WTC11 (cell line): ENCODE measurements at regions not wholly inside any gene's neighbourhood (a gene's known extent, or its start where the extent isn't known, plus 50 kb on each side); places are given as distances from the start of the nearest gene placed in this dataset.

Experiments used
- ATAC-seq: fragments of 200-7000 bp; cut with Tn5 transposase; 2 replicates; pipeline ENCODE4 v1.10.0; 2021; ENCODE audit warnings: mild to moderate bottlenecking, moderate library complexity
- CTCF ChIA-PET: fragments of 300-600 bp; sonication (Branson Sonifier 250); formaldehyde crosslinking; loops from one replicate; lab custom pipeline; 2021; ENCODE audit warnings: antibody characterized with exemption; lab: Charles Lee
- POLR2A ChIA-PET: fragments of 350-600 bp; sonication (Branson Sonifier 250); formaldehyde crosslinking; loops from one replicate; lab custom pipeline; 2021; ENCODE audit warnings: antibody characterized with exemption; lab: Charles Lee
- DNase-seq: peaks from one replicate; pipeline ENCODE4 v3.0.0; 2021; ENCODE audit warnings: low spot score
- H3K27ac Mint-ChIP-seq: 2 replicates; pipeline ENCODE4 v1.8.0; 2021; ENCODE audit warnings: mixed read lengths
- H3K27me3 Mint-ChIP-seq: 2 replicates; pipeline ENCODE4 v1.8.0; 2021; ENCODE audit warnings: low read depth, mild to moderate bottlenecking, moderate library complexity, mixed read lengths
- H3K36me3 Mint-ChIP-seq: 2 replicates; pipeline ENCODE4 v1.8.0; 2021; ENCODE audit warnings: mixed read lengths
- H3K4me1 Mint-ChIP-seq: 2 replicates; pipeline ENCODE4 v1.8.0; 2022; ENCODE audit warnings: mixed read lengths
- H3K4me3 Mint-ChIP-seq: 2 replicates; pipeline ENCODE4 v1.8.0; 2021; ENCODE audit warnings: mild to moderate bottlenecking, moderate library complexity, mixed read lengths
- H3K9me3 Mint-ChIP-seq: 2 replicates; pipeline ENCODE4 v1.8.0; 2021; ENCODE audit warnings: mixed read lengths
- ATF1 ChIP-seq: sonication (generic); formaldehyde crosslinking; IDR thresholded peaks from 2 replicates; pipeline ENCODE4 v1.8.1; 2023; ENCODE audit warnings: mild to moderate bottlenecking, moderate library complexity, missing genetic modification reagents
- CREM ChIP-seq: sonication (generic); formaldehyde crosslinking; IDR thresholded peaks from 2 replicates; pipeline ENCODE4 v1.8.1; 2022; ENCODE audit warnings: mild to moderate bottlenecking, missing genetic modification reagents, moderate library complexity
- E2F4 ChIP-seq: sonication (generic); formaldehyde crosslinking; IDR thresholded peaks from 2 replicates; pipeline ENCODE4 v1.8.1; 2022; ENCODE audit warnings: low read depth, mild to moderate bottlenecking, moderate library complexity, missing genetic modification reagents, borderline replicate concordance
- FOXP1 ChIP-seq: sonication (generic); formaldehyde crosslinking; IDR thresholded peaks from 2 replicates; pipeline ENCODE4 v1.8.0; 2022; ENCODE audit warnings: missing genetic modification reagents, mild to moderate bottlenecking, moderate library complexity, borderline replicate concordance
- GTF2I ChIP-seq: fragments of 250-450 bp; sonication (Bioruptor Pico); conservative IDR thresholded peaks from 2 replicates; pipeline ENCODE4 v1.4.0; 2021; ENCODE audit warnings: mild to moderate bottlenecking
- JUN ChIP-seq: sonication (generic); formaldehyde crosslinking; IDR thresholded peaks from 2 replicates; pipeline ENCODE4 v1.8.0; 2023; ENCODE audit warnings: mild to moderate bottlenecking, missing genetic modification reagents
- MYBL2 ChIP-seq: sonication (generic); formaldehyde crosslinking; IDR thresholded peaks from 2 replicates; pipeline ENCODE4 v1.8.1; 2023; ENCODE audit warnings: mild to moderate bottlenecking, moderate library complexity, missing genetic modification reagents
- PRDM15 ChIP-seq: sonication (generic); formaldehyde crosslinking; IDR thresholded peaks from 2 replicates; pipeline ENCODE4 v1.8.0; 2022; ENCODE audit warnings: missing genetic modification reagents
- SP1 ChIP-seq: sonication (generic); formaldehyde crosslinking; conservative IDR thresholded peaks from 2 replicates; pipeline ENCODE4 v1.8.1; 2022; ENCODE audit warnings: missing genetic modification reagents
- USF1 ChIP-seq: sonication (generic); formaldehyde crosslinking; IDR thresholded peaks from 2 replicates; pipeline ENCODE4 v1.8.0; 2022; ENCODE audit warnings: mild to moderate bottlenecking, missing genetic modification reagents
- ZBTB21 ChIP-seq: sonication (generic); formaldehyde crosslinking; IDR thresholded peaks from 2 replicates; pipeline ENCODE4 v1.8.1; 2023; ENCODE audit warnings: mild to moderate bottlenecking, missing genetic modification reagents, borderline replicate concordance
- ZNF281 ChIP-seq: sonication (generic); formaldehyde crosslinking; IDR thresholded peaks from 2 replicates; pipeline ENCODE4 v1.8.0; 2023; ENCODE audit warnings: mild to moderate bottlenecking, missing genetic modification reagents
- ZNF425 ChIP-seq: fragments of 250-450 bp; sonication (Bioruptor Pico); conservative IDR thresholded peaks from 2 replicates; pipeline ENCODE4 v1.9.0; 2021; ENCODE audit warnings: mild to moderate bottlenecking
- ZNF512 ChIP-seq: sonication (generic); formaldehyde crosslinking; IDR thresholded peaks from 2 replicates; pipeline ENCODE4 v1.8.1; 2022; ENCODE audit warnings: missing genetic modification reagents, borderline replicate concordance
- TF ChIP-seq, protein P1 (sequence below): fragments of 200-600 bp; IDR thresholded peaks from 2 replicates; pipeline ENCODE4 v1.8.0; 2022; ENCODE audit warnings: antibody characterized with exemption
- TF ChIP-seq, protein P2 (sequence below): fragments of 250-450 bp; sonication (Bioruptor Pico); IDR thresholded peaks from 2 replicates; pipeline ENCODE4 v1.8.0; 2021; ENCODE audit warnings: mild to moderate bottlenecking
- TF ChIP-seq, protein P3 (sequence below): fragments of 250-450 bp; sonication (Bioruptor Pico); IDR thresholded peaks from 2 replicates; pipeline ENCODE4 v1.9.0; 2021; ENCODE audit warnings: mild to moderate bottlenecking

DNA sequence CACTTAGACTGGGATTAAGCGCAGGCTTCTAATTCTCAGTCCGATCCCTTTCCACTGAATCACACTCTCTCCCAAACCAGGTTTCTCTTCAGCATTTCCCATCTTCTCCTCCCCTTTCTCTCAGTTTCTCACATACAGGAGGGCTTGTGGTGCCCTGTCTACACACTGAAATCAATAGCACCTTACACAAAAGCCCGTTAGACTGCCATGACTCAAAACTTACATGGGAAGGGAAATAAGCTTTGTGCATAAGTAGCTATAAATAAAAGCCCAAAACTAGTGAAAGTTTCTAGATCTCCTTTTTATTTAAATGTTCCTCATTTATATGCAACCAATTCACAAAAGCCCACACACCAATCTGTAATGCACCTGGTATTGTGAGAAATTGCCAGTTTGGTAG lies 318.4 kb downstream of the TXNL1 start (continued):
- TF ChIP-seq ZBTB21 (CRISPR knock-in tag) (no peak), SP1 (CRISPR knock-in tag) (no peak), FOXP1 (CRISPR knock-in tag) (no peak), ZNF281 (CRISPR knock-in tag) (no peak), CREM (CRISPR knock-in tag) (no peak), ATF1 (CRISPR knock-in tag) (no peak), GTF2I (CRISPR knock-in tag) (no peak), PRDM15 (no peak)
- TF ChIP-seq, protein P1, sequence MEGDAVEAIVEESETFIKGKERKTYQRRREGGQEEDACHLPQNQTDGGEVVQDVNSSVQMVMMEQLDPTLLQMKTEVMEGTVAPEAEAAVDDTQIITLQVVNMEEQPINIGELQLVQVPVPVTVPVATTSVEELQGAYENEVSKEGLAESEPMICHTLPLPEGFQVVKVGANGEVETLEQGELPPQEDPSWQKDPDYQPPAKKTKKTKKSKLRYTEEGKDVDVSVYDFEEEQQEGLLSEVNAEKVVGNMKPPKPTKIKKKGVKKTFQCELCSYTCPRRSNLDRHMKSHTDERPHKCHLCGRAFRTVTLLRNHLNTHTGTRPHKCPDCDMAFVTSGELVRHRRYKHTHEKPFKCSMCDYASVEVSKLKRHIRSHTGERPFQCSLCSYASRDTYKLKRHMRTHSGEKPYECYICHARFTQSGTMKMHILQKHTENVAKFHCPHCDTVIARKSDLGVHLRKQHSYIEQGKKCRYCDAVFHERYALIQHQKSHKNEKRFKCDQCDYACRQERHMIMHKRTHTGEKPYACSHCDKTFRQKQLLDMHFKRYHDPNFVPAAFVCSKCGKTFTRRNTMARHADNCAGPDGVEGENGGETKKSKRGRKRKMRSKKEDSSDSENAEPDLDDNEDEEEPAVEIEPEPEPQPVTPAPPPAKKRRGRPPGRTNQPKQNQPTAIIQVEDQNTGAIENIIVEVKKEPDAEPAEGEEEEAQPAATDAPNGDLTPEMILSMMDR = no peak
- TF ChIP-seq, all 79 proteins: peak for 0

DNA sequence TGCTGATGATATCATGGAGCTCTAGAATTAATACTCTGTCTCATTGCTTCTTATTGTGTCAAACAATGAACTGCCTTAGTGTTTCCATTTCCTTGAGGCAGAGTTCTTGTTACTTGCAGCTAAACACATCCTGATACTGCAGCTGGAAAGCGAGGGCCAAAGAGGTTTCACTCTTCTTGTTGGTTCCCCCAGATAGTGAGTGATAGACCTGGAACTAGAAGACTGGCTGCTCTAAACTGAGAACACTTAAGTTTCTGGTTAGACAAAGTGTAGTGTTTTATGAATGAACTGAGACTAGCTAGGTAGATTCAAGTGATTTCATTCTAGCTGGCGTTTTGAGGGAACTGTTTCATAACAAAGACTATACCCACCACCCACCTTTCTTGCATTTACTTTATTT lies 321.7 kb downstream of the TXNL1 start:
- CTCF ChIA-PET = no interaction called here
- DNase-seq = no peak
- no peaks in the 10 kb centered on the region for H3K4me1 Mint-ChIP-seq
- TF ChIP-seq, protein P2, sequence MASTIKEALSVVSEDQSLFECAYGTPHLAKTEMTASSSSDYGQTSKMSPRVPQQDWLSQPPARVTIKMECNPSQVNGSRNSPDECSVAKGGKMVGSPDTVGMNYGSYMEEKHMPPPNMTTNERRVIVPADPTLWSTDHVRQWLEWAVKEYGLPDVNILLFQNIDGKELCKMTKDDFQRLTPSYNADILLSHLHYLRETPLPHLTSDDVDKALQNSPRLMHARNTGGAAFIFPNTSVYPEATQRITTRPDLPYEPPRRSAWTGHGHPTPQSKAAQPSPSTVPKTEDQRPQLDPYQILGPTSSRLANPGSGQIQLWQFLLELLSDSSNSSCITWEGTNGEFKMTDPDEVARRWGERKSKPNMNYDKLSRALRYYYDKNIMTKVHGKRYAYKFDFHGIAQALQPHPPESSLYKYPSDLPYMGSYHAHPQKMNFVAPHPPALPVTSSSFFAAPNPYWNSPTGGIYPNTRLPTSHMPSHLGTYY (CRISPR knock-in tag) = no peak
- TF ChIP-seq ZNF425 = no peak
- no peak for TF ChIP-seq USF1 (CRISPR knock-in tag)
- TF ChIP-seq JUN (CRISPR knock-in tag) = no peak
- no peak for TF ChIP-seq E2F4 (CRISPR knock-in tag)
- no peak for TF ChIP-seq MYBL2 (CRISPR knock-in tag)
- TF ChIP-seq ZNF512 (CRISPR knock-in tag) = no peak
- TF ChIP-seq ZNF281 (CRISPR knock-in tag) = no peak
- TF ChIP-seq, protein P3, sequence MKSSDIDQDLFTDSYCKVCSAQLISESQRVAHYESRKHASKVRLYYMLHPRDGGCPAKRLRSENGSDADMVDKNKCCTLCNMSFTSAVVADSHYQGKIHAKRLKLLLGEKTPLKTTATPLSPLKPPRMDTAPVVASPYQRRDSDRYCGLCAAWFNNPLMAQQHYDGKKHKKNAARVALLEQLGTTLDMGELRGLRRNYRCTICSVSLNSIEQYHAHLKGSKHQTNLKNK (CRISPR knock-in tag) = no peak

More for the DNA sequence above, 321.7 kb downstream of the TXNL1 start:
- POLR2A ChIA-PET = no interaction called here
- no peak overlapping the region for H3K27ac Mint-ChIP-seq
- H3K27me3 Mint-ChIP-seq = no peaks in the 10 kb centered on the region
- peaks cover 3% of the 10 kb centered on the region; the same call in 1 of the 2 replicates for H3K9me3 Mint-ChIP-seq
- ATAC-seq = no peak
- no peaks in the 10 kb centered on the region for H3K36me3 Mint-ChIP-seq
- H3K4me3 Mint-ChIP-seq = no peak overlapping the region
